ENCODE measurements at regions not wholly inside any gene's neighbourhood (a gene's known extent, or its start where the extent isn't known, plus 50 kb on each side); places are given as distances from the start of the nearest gene placed in this dataset.

DNA sequence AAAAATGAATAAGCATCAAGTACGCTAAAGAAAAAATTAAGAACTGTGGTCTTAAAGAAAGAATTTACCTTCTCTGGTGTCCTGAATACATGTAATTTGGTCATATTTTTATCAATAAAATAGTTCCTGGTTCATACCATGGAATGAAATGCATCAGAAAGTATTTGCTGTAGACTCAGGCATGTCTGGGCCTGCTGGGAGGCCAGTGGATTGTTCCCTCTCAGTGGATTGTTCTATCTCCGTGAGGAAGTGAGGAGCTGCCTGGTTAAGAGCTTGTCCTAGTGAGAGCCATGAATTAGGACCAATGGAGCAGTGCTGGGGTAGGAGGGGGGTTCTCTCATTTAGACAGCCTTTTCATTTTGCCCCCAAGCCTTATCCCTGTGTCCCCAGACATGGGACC is 211.7 kb upstream of the HABP2 start:
- ChIA-PET POLR2A (no interaction called here), CTCF (no interaction called here)
- no peak for TF ChIP-seq HDGF (IDR thresholded peaks at IDR 0.05; ENCODE audit: borderline replicate concordance)
- no peak for TF ChIP-seq L3MBTL2 (conservative IDR thresholded peaks at IDR 0.05)
- TF ChIP-seq FOXA1 (IDR thresholded peaks at IDR 0.05): no peak
- TF ChIP-seq SUZ12 (IDR thresholded peaks at IDR 0.05): no peak
- no peak for TF ChIP-seq LEF1 (IDR thresholded peaks at IDR 0.05; ENCODE audit: borderline replicate concordance)
- no peak for TF ChIP-seq BHLHE40 (IDR thresholded peaks at IDR 0.05; ENCODE audit: borderline replicate concordance)
- no peak for TF ChIP-seq SP1 (IDR thresholded peaks at IDR 0.05)
- TF ChIP-seq TARDBP (IDR thresholded peaks at IDR 0.05): no peak
- no peak for DNase-seq (ENCODE audit: extremely low spot score)

DNA sequence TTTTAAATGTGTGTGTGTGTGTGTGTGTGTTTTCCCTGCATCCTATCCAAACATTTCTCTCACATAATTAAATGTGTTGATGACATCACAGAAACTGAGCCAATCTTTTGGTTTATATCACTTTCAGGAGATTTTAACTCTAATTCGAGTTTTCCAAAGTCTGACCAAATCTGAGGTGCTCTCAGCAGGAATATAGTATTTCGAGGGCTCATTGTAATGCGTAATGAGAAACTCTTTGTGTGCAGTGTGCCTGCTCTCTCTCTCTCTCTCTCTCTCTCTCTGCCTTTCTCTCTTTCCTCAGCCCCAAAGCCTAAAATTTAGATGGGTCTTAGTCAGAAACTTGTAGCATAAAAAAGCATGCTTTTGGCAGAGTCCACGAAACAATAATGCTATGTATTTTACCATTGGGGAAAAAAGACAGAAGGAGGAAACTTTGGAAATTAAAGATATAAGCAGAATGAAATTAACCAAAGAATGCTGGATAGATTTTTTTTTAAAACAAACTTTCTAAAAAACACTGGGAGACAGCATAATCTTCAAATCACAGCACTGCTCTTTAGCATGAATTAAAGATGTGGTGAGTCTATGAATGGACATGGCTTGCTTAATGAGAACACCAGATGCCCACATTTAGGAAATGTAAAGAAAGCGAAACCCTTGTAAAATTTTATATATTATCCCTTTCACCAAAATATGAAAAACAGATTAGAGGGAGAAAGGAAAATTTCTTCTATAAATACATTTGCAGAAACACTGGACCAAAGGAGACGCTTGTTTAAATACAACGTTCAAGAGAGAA is 206.8 kb upstream of the HABP2 start:
- CTCF ChIA-PET: interaction anchor here (1.3 kb wide), 1 partner anchor 19 kb away, joined by 4 read pairs; no protein-coding TSS in a partner anchor
- POLR2A ChIA-PET: no interaction called here
- TF ChIP-seq FOXA1 (IDR thresholded peaks at IDR 0.05): no peak
- TF ChIP-seq SP1 (IDR thresholded peaks at IDR 0.05): no peak
- no peak for TF ChIP-seq SUZ12 (IDR thresholded peaks at IDR 0.05)
- no peak for TF ChIP-seq BHLHE40 (IDR thresholded peaks at IDR 0.05; ENCODE audit: borderline replicate concordance)
- no peak for TF ChIP-seq FOXM1 (IDR thresholded peaks at IDR 0.05; ENCODE audit: borderline replicate concordance)
- DNase-seq (ENCODE audit: extremely low spot score): no peak

DNA sequence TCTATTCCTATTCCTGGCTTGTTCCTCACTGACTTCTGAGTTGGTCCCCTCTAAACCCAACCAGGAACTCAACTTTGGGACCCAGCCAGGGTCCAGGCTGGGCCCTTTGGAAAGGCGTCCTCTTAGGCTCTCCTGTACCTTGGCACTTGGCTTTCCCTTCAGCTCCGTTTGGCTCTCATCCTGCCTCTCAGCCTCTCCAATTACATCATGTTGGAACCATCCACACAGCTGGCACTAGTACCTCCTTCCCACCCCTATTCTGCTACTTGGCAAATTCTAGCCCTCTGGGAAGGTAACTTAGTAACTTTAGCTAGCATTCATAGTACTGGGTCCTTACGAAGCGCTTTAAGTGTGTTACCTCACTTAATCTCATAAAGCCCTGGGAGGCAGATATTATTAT is 205.3 kb upstream of the HABP2 start:
- ChIA-PET POLR2A (no interaction called here), CTCF (no interaction called here)
- DNase-seq (ENCODE audit: extremely low spot score): no peak
- TF ChIP-seq NFRKB (IDR thresholded peaks at IDR 0.05): no peak
- no peak for TF ChIP-seq TARDBP (IDR thresholded peaks at IDR 0.05)
- no peak for TF ChIP-seq ELF4 (IDR thresholded peaks at IDR 0.05)
- TF ChIP-seq ZNF384 (IDR thresholded peaks at IDR 0.05): no peak
- no peak for TF ChIP-seq BHLHE40 (IDR thresholded peaks at IDR 0.05; ENCODE audit: borderline replicate concordance)
- TF ChIP-seq SP1 (IDR thresholded peaks at IDR 0.05): no peak
- no peak for TF ChIP-seq L3MBTL2 (conservative IDR thresholded peaks at IDR 0.05)
- TF ChIP-seq FOXK2 (IDR thresholded peaks at IDR 0.05): no peak
- no peak for TF ChIP-seq FOXM1 (IDR thresholded peaks at IDR 0.05; ENCODE audit: borderline replicate concordance)
- no peak for TF ChIP-seq SUZ12 (IDR thresholded peaks at IDR 0.05)
- TF ChIP-seq HDGF (IDR thresholded peaks at IDR 0.05; ENCODE audit: borderline replicate concordance): no peak
- no peak for TF ChIP-seq LEF1 (IDR thresholded peaks at IDR 0.05; ENCODE audit: borderline replicate concordance)
- no peak for TF ChIP-seq CTBP1 (IDR thresholded peaks at IDR 0.05; ENCODE audit: borderline replicate concordance)

DNA sequence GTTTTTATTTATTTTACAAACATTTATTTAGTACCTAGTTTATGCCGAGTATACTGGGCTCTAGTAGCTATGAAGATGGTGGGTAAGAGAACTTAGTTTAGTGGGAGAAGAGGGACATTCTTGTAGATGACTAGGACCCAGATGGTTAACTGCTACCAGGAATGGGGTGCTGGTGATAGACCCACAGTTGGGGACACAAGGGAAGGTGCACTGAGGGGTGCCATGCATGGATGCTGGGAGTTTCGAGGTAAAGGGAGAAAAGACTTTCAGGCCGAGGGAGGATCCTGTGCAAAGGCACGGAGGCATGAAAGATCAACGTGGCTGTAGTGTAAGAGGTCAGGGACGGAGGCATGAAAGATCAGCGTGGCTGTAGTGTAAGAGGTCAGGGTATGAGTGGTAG is 204.2 kb upstream of the HABP2 start:
- no peak for TF ChIP-seq BHLHE40 (IDR thresholded peaks at IDR 0.05; ENCODE audit: borderline replicate concordance)
- TF ChIP-seq FOXM1 (IDR thresholded peaks at IDR 0.05; ENCODE audit: borderline replicate concordance): no peak
- TF ChIP-seq NFRKB (IDR thresholded peaks at IDR 0.05): no peak
- no peak for TF ChIP-seq ELF4 (IDR thresholded peaks at IDR 0.05)
- no peak for TF ChIP-seq L3MBTL2 (conservative IDR thresholded peaks at IDR 0.05)
- TF ChIP-seq FOXA1 (IDR thresholded peaks at IDR 0.05): no peak
- TF ChIP-seq HDGF (IDR thresholded peaks at IDR 0.05; ENCODE audit: borderline replicate concordance): no peak
- no peak for TF ChIP-seq ZNF384 (IDR thresholded peaks at IDR 0.05)
- no peak for TF ChIP-seq TARDBP (IDR thresholded peaks at IDR 0.05)
- ChIA-PET POLR2A (no interaction called here), CTCF (no interaction called here)
- no peak for DNase-seq (ENCODE audit: extremely low spot score)

DNA sequence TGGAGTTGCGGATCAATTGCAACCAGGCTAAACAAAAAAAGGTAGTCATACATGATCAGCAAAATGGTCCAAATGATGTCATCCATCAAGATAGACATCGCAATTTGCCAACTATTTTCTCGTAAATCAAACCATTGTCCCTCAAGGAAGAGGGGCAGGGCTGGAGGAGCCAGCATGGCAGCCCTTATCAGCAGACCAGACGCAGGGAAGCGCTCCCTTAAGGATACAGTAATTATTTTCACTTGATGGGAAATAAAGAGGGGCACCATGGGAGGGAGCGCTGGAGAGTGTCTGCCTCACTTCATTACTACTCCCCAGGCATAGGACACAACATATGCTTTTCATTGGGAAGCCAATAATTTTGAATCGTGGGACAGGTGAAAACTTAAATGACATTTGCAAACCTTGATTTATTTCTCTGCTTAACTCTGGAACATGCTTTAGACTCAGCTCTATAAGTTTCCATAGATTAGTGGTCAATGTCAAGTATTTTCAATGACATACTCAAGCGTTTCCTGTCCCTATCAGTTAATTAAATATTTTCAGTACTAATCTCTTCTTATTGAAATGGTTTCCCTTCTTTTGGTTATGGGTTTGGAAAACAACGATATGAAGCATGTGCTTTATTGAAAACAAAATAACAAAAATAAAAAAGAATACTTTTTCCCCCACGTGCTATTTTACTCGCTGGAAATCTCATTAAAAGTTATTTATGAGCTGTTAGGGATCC is 202.4 kb upstream of the HABP2 start:
- TF ChIP-seq, protein P1, sequence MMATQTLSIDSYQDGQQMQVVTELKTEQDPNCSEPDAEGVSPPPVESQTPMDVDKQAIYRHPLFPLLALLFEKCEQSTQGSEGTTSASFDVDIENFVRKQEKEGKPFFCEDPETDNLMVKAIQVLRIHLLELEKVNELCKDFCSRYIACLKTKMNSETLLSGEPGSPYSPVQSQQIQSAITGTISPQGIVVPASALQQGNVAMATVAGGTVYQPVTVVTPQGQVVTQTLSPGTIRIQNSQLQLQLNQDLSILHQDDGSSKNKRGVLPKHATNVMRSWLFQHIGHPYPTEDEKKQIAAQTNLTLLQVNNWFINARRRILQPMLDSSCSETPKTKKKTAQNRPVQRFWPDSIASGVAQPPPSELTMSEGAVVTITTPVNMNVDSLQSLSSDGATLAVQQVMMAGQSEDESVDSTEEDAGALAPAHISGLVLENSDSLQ (IDR thresholded peaks at IDR 0.05): peak; percentile 45; the same call in 1 of the 2 replicates
- TF ChIP-seq ELF4 (IDR thresholded peaks at IDR 0.05): no peak
- POLR2A ChIA-PET: interaction anchor here (1.3 to 1.4 kb wide), 2 partner anchors 12 to 13 kb away, joined by 3 to 5 read pairs; no protein-coding TSS in a partner anchor
- DNase-seq (ENCODE audit: extremely low spot score): no peak
- CTCF ChIA-PET: no interaction called here

DNA sequence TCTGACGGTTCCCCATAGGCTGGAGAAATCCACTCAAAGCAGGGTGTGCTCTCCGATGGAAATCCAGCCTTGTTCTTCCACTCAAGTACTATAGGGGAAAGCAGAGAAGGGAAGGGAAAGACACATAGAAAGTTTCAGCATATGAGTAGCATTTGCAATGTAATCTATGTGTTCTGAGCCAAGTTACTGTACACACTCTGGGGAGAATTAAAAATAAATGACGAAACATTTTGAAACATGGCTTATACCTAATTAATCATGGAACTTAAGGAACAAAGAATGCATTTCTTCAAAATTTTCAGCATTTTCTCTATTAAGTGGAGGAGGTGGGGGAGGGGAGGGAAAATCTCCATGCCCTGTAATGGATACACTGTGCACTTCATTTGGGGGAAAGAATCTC is 198.1 kb upstream of the HABP2 start:
- DNase-seq (ENCODE audit: extremely low spot score): no peak
- ChIA-PET CTCF (no interaction called here), POLR2A (no interaction called here)
- TF ChIP-seq TARDBP (IDR thresholded peaks at IDR 0.05): no peak
- no peak for TF ChIP-seq SP1 (IDR thresholded peaks at IDR 0.05)
- no peak for TF ChIP-seq ZNF384 (IDR thresholded peaks at IDR 0.05)
- no peak for TF ChIP-seq SUZ12 (IDR thresholded peaks at IDR 0.05)
- no peak for TF ChIP-seq BHLHE40 (IDR thresholded peaks at IDR 0.05; ENCODE audit: borderline replicate concordance)
- TF ChIP-seq NFRKB (IDR thresholded peaks at IDR 0.05): no peak
- TF ChIP-seq L3MBTL2 (conservative IDR thresholded peaks at IDR 0.05): no peak
- no peak for TF ChIP-seq FOXM1 (IDR thresholded peaks at IDR 0.05; ENCODE audit: borderline replicate concordance)
- TF ChIP-seq, protein P1 (IDR thresholded peaks at IDR 0.05): no peak
- no peak for TF ChIP-seq FOXA1 (IDR thresholded peaks at IDR 0.05)
- TF ChIP-seq ELF4 (IDR thresholded peaks at IDR 0.05): no peak
- TF ChIP-seq FOXK2 (IDR thresholded peaks at IDR 0.05): no peak
- no peak for TF ChIP-seq HDGF (IDR thresholded peaks at IDR 0.05; ENCODE audit: borderline replicate concordance)
- TF ChIP-seq LEF1 (IDR thresholded peaks at IDR 0.05; ENCODE audit: borderline replicate concordance): no peak
- TF ChIP-seq CTBP1 (IDR thresholded peaks at IDR 0.05; ENCODE audit: borderline replicate concordance): no peak
- no peak for TF ChIP-seq ARNT (IDR thresholded peaks at IDR 0.05)

Data from HEK293T (cell line).